Smooth muscle cell (in vitro differentiated cells): ENCODE measurements at regions not wholly inside any gene's neighbourhood (a gene's known extent, or its start where the extent isn't known, plus 50 kb on each side); places are given as distances from the start of the nearest gene placed in this dataset.

Experiments
- DNase-seq: peaks from one replicate; lab custom pipeline; 2025; ENCODE audit not compliant: unreplicated experiment; lab: John Stamatoyannopoulos, UW
- H2AFZ ChIP-seq: fragments of 200-600 bp; sonication (generic); 2 replicates; pipeline ENCODE4 v1.6.0; 2016; ENCODE audit warnings: antibody characterized with exemption, low read depth, mild to moderate bottlenecking
- H3F3A ChIP-seq: fragments of 200-600 bp; sonication (generic); 2 replicates; pipeline ENCODE4 v1.6.0; 2017; ENCODE audit warnings: antibody characterized with exemption, low read depth
- H3K27ac ChIP-seq: fragments of 200-600 bp; sonication (generic); 2 replicates; pipeline ENCODE4 v1.5.1; 2016; ENCODE audit warnings: low read depth, mild to moderate bottlenecking
- H3K27me3 ChIP-seq: fragments of 200-600 bp; sonication (generic); 2 replicates; pipeline ENCODE4 v1.6.1; 2016; ENCODE audit warnings: low read depth, mild to moderate bottlenecking
- H3K36me3 ChIP-seq: fragments of 200-600 bp; sonication (generic); 2 replicates; pipeline ENCODE4 v1.5.1; 2016; ENCODE audit warnings: low read depth
- H3K4me1 ChIP-seq: fragments of 200-600 bp; sonication (generic); 2 replicates; pipeline ENCODE4 v1.5.1; 2016; ENCODE audit warnings: low read depth
- H3K4me2 ChIP-seq: fragments of 200-600 bp; sonication (generic); 2 replicates; pipeline ENCODE4 v1.6.0; 2016; ENCODE audit warnings: mild to moderate bottlenecking
- H3K4me3 ChIP-seq: fragments of 200-600 bp; sonication (generic); 2 replicates; pipeline ENCODE4 v1.5.1; 2016; ENCODE audit warnings: mild to moderate bottlenecking
- H3K79me2 ChIP-seq: fragments of 200-600 bp; sonication (generic); 2 replicates; pipeline ENCODE4 v1.6.0; 2016; ENCODE audit warnings: low read depth, mild to moderate bottlenecking
- H3K9ac ChIP-seq: fragments of 200-600 bp; sonication (generic); 2 replicates; pipeline ENCODE4 v1.6.0; 2016; ENCODE audit warnings: low read depth
- H3K9me3 ChIP-seq: fragments of 200-600 bp; sonication (generic); replicated peaks from 2 replicates; pipeline ENCODE4 v1.5.1; 2016; ENCODE audit warnings: low read depth
- H4K20me1 ChIP-seq: fragments of 200-600 bp; sonication (generic); 2 replicates; pipeline ENCODE4 v1.6.0; 2016; ENCODE audit warnings: low read depth
- WGBS: methylation state at CpG from one replicate; pipeline ENCODE4 v1.1.7; 2016; ENCODE audit warnings: low lambda C conversion rate; 5-methylcytosine and 5-hydroxymethylcytosine counted together
- TF ChIP-seq, protein P1 (sequence below): fragments of 200-600 bp; sonication (generic); IDR thresholded peaks from 2 replicates; pipeline ENCODE4 v1.5.1; 2017; ENCODE audit warnings: borderline replicate concordance, mild to moderate bottlenecking, antibody characterized with exemption; ENCODE audit not compliant: insufficient read depth, poor library complexity, severe bottlenecking

DNA sequence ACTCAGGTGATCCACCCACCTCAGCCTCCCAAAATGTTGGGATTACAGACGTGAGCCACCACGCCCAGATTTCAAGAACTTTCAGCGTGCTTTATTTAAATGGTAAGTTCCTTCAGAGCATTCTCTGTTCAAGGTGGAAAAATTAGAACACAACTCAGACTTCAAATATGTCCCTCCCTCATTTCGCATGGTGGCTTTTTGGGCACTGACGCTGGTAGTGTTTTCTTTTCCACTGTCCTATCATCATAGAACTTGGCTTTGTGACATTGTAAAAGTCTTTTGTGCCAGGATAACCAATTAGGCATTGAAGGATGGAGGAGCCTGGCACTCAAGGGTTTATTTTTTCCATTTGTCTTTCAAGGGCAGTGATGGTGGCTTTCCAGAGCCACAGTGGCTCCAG lies 190.8 kb downstream of the NUAK1 start:
- H3K36me3 ChIP-seq = no peaks in the 10 kb centered on the region

DNA sequence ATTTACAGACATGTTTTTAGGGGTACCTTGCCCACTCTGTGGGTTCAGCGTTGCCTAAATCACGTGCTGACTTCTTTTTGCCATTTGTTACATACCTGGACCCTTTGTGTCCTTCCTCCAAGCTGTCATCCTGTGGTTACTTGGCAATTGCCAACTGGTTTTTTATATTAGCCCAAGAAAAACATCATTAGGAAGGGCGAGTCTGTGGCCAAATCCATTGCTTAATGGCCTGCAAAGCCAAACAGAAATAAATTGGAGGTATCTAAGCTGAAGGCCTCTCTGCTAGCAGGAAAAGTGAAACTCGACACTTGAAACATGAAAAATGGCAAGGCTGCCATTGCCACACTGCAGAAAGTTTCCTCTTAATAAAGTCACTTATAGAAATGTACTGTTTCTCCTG lies 190.4 kb downstream of the NUAK1 start:
- TF ChIP-seq, protein P1, sequence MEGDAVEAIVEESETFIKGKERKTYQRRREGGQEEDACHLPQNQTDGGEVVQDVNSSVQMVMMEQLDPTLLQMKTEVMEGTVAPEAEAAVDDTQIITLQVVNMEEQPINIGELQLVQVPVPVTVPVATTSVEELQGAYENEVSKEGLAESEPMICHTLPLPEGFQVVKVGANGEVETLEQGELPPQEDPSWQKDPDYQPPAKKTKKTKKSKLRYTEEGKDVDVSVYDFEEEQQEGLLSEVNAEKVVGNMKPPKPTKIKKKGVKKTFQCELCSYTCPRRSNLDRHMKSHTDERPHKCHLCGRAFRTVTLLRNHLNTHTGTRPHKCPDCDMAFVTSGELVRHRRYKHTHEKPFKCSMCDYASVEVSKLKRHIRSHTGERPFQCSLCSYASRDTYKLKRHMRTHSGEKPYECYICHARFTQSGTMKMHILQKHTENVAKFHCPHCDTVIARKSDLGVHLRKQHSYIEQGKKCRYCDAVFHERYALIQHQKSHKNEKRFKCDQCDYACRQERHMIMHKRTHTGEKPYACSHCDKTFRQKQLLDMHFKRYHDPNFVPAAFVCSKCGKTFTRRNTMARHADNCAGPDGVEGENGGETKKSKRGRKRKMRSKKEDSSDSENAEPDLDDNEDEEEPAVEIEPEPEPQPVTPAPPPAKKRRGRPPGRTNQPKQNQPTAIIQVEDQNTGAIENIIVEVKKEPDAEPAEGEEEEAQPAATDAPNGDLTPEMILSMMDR = no peak
- WGBS = 98% methylated on average over 4 of the region's 4 CpGs
- Histone ChIP-seq H3K4me3 (no peak overlapping the region), H4K20me1 (no peaks in the 10 kb centered on the region), H3K4me2 (no peak overlapping the region), H2AFZ (no peak overlapping the region), H3K9ac (no peak overlapping the region), H3K27ac (no peak overlapping the region), H3K79me2 (no peaks in the 10 kb centered on the region), H3K36me3 (no peaks in the 10 kb centered on the region), H3F3A (no peaks in the 10 kb centered on the region), H3K9me3 (no peaks in the 10 kb centered on the region), H3K27me3 (no peaks in the 10 kb centered on the region), H3K4me1 (peaks cover 5% of the 10 kb centered on the region)
- DNase-seq = no peak

More for the DNA sequence above, 190.8 kb downstream of the NUAK1 start:
- Histone ChIP-seq H3K9ac (no peak overlapping the region), H3K4me1 (peaks cover 5% of the 10 kb centered on the region), H3K9me3 (no peaks in the 10 kb centered on the region), H3K27ac (no peak overlapping the region), H3K4me2 (no peak overlapping the region), H3K79me2 (no peaks in the 10 kb centered on the region), H3K4me3 (no peak overlapping the region), H3K27me3 (no peaks in the 10 kb centered on the region), H4K20me1 (no peaks in the 10 kb centered on the region), H2AFZ (no peak overlapping the region), H3F3A (no peaks in the 10 kb centered on the region)
- WGBS = 76% methylated on average over 5 of the region's 5 CpGs
- TF ChIP-seq, protein P1 = no peak
- no peak for DNase-seq

DNA sequence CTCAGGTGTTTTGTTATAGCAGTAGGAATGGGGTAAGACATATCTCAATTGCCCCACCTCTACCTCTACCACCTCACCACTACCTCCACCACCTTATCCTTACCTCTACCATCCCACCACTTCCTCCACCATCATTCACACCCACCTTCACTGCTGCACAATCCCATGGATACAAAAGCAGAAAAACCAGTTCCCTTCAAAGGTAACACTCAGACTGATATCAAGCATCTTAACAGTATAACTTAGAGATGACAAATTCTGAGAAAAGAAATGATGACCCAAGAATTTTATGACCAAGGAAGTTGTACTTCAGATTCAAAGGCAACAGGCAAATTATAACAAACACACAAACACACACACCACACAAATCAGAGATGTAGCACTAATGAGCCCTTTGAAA lies 189.4 kb downstream of the NUAK1 start:
- no peak for DNase-seq
- TF ChIP-seq, protein P1 = no peak
- Histone ChIP-seq H3K27ac (no peak overlapping the region), H3K4me1 (peaks cover 5% of the 10 kb centered on the region), H3K9ac (no peak overlapping the region), H3K79me2 (no peaks in the 10 kb centered on the region), H3K27me3 (no peaks in the 10 kb centered on the region), H2AFZ (no peak overlapping the region), H3K4me2 (no peak overlapping the region), H3K4me3 (no peak overlapping the region), H3F3A (no peaks in the 10 kb centered on the region), H3K9me3 (no peaks in the 10 kb centered on the region), H3K36me3 (no peaks in the 10 kb centered on the region), H4K20me1 (no peaks in the 10 kb centered on the region)

DNA sequence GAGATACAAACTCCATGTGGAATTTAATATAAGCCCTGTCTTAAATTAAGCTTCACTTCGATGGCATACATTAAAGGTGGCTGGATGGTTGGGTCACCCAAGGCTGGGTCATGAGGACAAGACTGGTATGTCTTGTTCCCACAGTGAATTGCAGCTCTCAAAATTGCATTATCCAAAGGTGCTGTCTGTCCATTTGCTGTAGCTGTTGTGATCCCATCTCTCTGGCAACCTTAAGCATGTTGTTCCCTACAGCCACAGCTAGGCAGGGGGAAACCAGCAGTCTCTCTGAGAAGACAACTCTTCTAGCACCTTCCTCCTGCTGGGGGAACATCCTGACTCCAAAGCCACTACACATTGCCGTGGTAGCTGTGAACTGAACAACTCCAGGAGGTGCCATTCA lies 187.0 kb downstream of the NUAK1 start:
- TF ChIP-seq, protein P1 = no peak
- no peaks in the 10 kb centered on the region for H3K9me3 ChIP-seq
- H3K4me3 ChIP-seq = no peak overlapping the region
- H3K27ac ChIP-seq = no peak overlapping the region
- H3K36me3 ChIP-seq = no peaks in the 10 kb centered on the region
- DNase-seq = no peak
- no peaks in the 10 kb centered on the region for H4K20me1 ChIP-seq
- H3K27me3 ChIP-seq = no peaks in the 10 kb centered on the region
- H2AFZ ChIP-seq = no peak overlapping the region
- no peaks in the 10 kb centered on the region for H3K79me2 ChIP-seq
- no peak overlapping the region for H3K4me2 ChIP-seq
- no peak overlapping the region for H3K9ac ChIP-seq
- peaks cover 9% of the 10 kb centered on the region for H3F3A ChIP-seq
- H3K4me1 ChIP-seq = peaks cover 4% of the 10 kb centered on the region
- 48% methylated on average over 2 of the region's 2 CpGs for WGBS
